ENCODE measurements at regions not wholly inside any gene's neighbourhood (a gene's known extent, or its start where the extent isn't known, plus 50 kb on each side); places are given as distances from the start of the nearest gene placed in this dataset.

- DNase-seq, result no peak
These were observed 59.1 kb upstream of the ELAC2 start for GRCh38 chr17:13076905-13077304.

GRCh38 chr17:13074026-13074425 lies 56.2 kb upstream of the ELAC2 start:
- DNase-seq, result no peak

GRCh38 chr17:13073018-13073417 lies 55.2 kb upstream of the ELAC2 start:
- DNase-seq, result no peak

DNA sequence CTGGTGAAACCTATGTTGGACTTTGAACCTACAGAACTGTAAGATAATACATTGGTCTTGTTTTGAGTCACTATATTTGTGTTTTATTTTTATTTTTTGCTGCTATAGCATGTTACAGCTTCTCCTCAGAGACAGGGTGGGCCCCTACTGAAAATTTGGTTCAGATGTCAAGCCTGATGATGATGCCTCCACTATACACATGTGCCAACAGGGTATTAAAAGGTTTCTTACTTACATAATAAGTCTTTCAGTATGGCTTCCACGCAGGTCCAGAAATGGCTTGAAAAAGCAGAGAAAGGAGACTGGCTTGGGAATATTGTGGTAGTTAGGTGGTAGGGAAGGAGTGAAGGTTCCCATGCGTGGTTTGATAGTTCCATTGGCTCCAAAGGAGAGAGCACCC lies 52.9 kb upstream of the ELAC2 start:
- no peak for DNase-seq

DNA sequence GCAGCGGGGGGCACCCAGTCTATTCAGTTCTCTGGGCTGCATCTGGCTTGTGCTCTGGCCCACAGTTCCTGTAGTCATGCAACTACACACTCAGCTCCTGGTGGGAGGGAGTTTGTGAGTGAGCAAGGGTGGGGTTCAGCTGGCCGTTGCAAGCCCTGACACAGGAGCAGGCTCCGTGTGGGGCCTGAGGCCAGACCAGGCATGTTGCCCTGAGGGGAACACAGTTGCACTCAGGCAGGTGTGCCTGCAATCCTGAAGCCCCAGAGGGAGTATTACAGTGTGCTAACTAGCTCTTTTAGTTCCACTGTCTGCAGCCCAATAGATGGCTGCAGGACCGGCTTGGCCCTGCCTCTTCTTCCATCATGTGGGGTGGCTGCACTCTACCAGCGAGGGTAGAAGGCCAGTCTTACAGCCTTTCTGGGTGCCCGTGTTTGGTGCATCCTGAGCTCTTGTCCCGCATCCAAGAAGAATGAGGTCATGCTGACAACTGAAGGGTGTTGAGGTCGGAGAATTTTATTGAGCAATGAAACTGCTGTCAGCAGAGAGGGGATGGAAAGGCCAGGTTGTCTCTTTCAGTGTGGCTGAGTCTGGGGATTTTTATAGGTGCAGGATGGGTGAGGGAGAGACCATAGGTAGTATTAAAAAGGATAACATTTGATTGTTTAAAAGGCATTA lies 49.9 kb upstream of the ELAC2 start:
- DNase-seq, result no peak

Measured in activated T-cell treated with anti-CD3 and anti-CD28 coated beads, Interleukin-2, amount 50 U/mL, for 48 hours (primary cell).